OCI-LY1 (cell line): ENCODE measurements at regions not wholly inside any gene's neighbourhood (a gene's known extent, or its start where the extent isn't known, plus 50 kb on each side); places are given as distances from the start of the nearest gene placed in this dataset.

Source experiments
- EZH2 ChIP-seq: fragments of 200-600 bp; sonication (generic), shearing (Covaris generic); IDR thresholded peaks from 2 replicates; pipeline ENCODE4 v1.8.0; 2017; ENCODE audit warnings: borderline replicate concordance, mixed run types, mild to moderate bottlenecking, antibody characterized with exemption, low read length, moderate library complexity, mixed read lengths
- TF ChIP-seq, protein P1 (sequence below): fragments of 200-600 bp; sonication (generic), shearing (Covaris generic); IDR thresholded peaks from 2 replicates; pipeline ENCODE4 v1.5.1; 2017; ENCODE audit warnings: mild to moderate bottlenecking, antibody characterized with exemption, low read length, moderate library complexity, mixed read lengths

DNA sequence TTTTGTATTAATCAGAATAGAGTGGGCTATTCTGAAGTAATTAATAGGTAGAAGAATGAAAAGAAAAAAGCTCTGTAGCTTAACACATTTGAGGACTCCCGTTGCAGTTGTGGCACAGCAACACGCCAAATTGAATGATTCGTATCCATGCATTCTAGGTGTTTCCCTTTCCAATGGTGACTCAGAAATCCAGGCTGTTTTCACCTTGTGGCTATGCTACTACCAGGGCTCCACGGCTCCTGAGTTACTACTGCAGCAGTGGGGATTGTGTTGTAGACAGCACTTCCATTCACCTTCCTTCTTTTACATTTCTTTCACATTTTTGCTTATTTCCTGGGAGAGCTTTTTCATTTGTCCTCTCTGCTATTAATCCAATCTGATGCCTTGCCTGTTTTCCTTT is 1616.4 kb downstream of the CDH8 start:
- TF ChIP-seq, protein P1, sequence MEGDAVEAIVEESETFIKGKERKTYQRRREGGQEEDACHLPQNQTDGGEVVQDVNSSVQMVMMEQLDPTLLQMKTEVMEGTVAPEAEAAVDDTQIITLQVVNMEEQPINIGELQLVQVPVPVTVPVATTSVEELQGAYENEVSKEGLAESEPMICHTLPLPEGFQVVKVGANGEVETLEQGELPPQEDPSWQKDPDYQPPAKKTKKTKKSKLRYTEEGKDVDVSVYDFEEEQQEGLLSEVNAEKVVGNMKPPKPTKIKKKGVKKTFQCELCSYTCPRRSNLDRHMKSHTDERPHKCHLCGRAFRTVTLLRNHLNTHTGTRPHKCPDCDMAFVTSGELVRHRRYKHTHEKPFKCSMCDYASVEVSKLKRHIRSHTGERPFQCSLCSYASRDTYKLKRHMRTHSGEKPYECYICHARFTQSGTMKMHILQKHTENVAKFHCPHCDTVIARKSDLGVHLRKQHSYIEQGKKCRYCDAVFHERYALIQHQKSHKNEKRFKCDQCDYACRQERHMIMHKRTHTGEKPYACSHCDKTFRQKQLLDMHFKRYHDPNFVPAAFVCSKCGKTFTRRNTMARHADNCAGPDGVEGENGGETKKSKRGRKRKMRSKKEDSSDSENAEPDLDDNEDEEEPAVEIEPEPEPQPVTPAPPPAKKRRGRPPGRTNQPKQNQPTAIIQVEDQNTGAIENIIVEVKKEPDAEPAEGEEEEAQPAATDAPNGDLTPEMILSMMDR, result no peak
- no peak for TF ChIP-seq EZH2
